ENCODE measurements at regions not wholly inside any gene's neighbourhood (a gene's known extent, or its start where the extent isn't known, plus 50 kb on each side); places are given as distances from the start of the nearest gene placed in this dataset.

GRCh38 chr20:7540923-7541322 is 399.3 kb downstream of the HAO1 start:
- no peak overlapping the region for H3K27ac Mint-ChIP-seq
- intact Hi-C loops (cut with micrococcal nuclease): no loop called here
- no peaks in the 10 kb centered on the region for H3K27me3 ChIP-seq (replicated peaks in 1 of 4; ENCODE audit: control extremely low read depth in 1 of 4, control insufficient read depth in 3 of 4, insufficient read depth in 4 of 4, low read length in 3 of 4)
- no peak overlapping the region for H3K4me2 ChIP-seq (replicated peaks; ENCODE audit: low read depth, low read length, poor library complexity, severe bottlenecking)
- 82% methylated on average over 1 of the region's 2 CpGs for WGBS (ENCODE audit: insufficient coverage)
- no peak for ATAC-seq (ENCODE audit: low read depth)
- H3K36me3 ChIP-seq (replicated peaks in 1 of 2; ENCODE audit: control extremely low read depth in 1 of 2, control insufficient read depth in 1 of 2, extremely low read depth in 1 of 2, insufficient read depth in 2 of 2, low read length in 1 of 2): no peaks in the 10 kb centered on the region
- no peak overlapping the region for H3K4me3 Mint-ChIP-seq
- H3K79me2 ChIP-seq (ENCODE audit: control insufficient read depth, insufficient read depth, low read length): no peaks in the 10 kb centered on the region
- ChIA-PET CTCF (no interaction called here), POLR2A (no interaction called here)
- H3K4me1 Mint-ChIP-seq: no peaks in the 10 kb centered on the region
- TF ChIP-seq EZH2 (IDR thresholded peaks at IDR 0.05; ENCODE audit: borderline replicate concordance, insufficient read depth, low read depth, low read length, poor library complexity, severe bottlenecking): no peak
- no peak for TF ChIP-seq CTCF (IDR thresholded peaks at IDR 0.05)
- no peak for DNase-seq
- H3K27me3 Mint-ChIP-seq: no peaks in the 10 kb centered on the region
- no peaks in the 10 kb centered on the region for H4K20me1 ChIP-seq (ENCODE audit: control insufficient read depth, insufficient read depth, low read length, poor library complexity, severe bottlenecking)
- H3K4me3 ChIP-seq (ENCODE audit: control extremely low read depth in 1 of 5, extremely low read depth in 1 of 5, insufficient read depth in 1 of 5, low read depth in 2 of 5, low read length in 4 of 5): no peak overlapping the region
- H3K4me1 ChIP-seq (ENCODE audit: control insufficient read depth in 2 of 2, insufficient read depth in 2 of 2, low read length in 2 of 2): no peaks in the 10 kb centered on the region
- H3K9ac ChIP-seq (ENCODE audit: low read length): no peak overlapping the region
- no peaks in the 10 kb centered on the region for H3K9me3 ChIP-seq (ENCODE audit: control extremely low read depth in 1 of 3, control insufficient read depth in 2 of 3, insufficient read depth in 1 of 3, low read length in 2 of 3)
- no peak overlapping the region for H2AFZ ChIP-seq (ENCODE audit: insufficient read depth, low read depth, low read length, poor library complexity, severe bottlenecking)
- H3K27ac ChIP-seq (ENCODE audit: low read length in 2 of 2): no peak overlapping the region
- peaks cover 1% of the 10 kb centered on the region for H3K9me3 Mint-ChIP-seq (ENCODE audit: insufficient read depth)

- H3K27me3 ChIP-seq (replicated peaks in 1 of 4; ENCODE audit: control extremely low read depth in 1 of 4, control insufficient read depth in 3 of 4, insufficient read depth in 4 of 4, low read length in 3 of 4): no peaks in the 10 kb centered on the region
- H3K4me2 ChIP-seq (replicated peaks; ENCODE audit: low read depth, low read length, poor library complexity, severe bottlenecking): no peak overlapping the region
- H3K79me2 ChIP-seq (ENCODE audit: control insufficient read depth, insufficient read depth, low read length): no peaks in the 10 kb centered on the region
- CTCF ChIA-PET: no interaction called here
- H3K4me3 ChIP-seq (ENCODE audit: control extremely low read depth in 1 of 5, extremely low read depth in 1 of 5, insufficient read depth in 1 of 5, low read depth in 2 of 5, low read length in 4 of 5): no peak overlapping the region
- no peaks in the 10 kb centered on the region for H3K36me3 ChIP-seq (replicated peaks in 1 of 2; ENCODE audit: control extremely low read depth in 1 of 2, control insufficient read depth in 1 of 2, extremely low read depth in 1 of 2, insufficient read depth in 2 of 2, low read length in 1 of 2)
- ATAC-seq (ENCODE audit: low read depth) (no peak), DNase-seq (no peak)
- H4K20me1 ChIP-seq (ENCODE audit: control insufficient read depth, insufficient read depth, low read length, poor library complexity, severe bottlenecking): no peaks in the 10 kb centered on the region
- POLR2A ChIA-PET: no interaction called here
- H3K9me3 ChIP-seq (ENCODE audit: control extremely low read depth in 1 of 3, control insufficient read depth in 2 of 3, insufficient read depth in 1 of 3, low read length in 2 of 3): no peaks in the 10 kb centered on the region
- no peaks in the 10 kb centered on the region for H3K4me1 Mint-ChIP-seq
- H3K4me1 ChIP-seq (ENCODE audit: control insufficient read depth in 2 of 2, insufficient read depth in 2 of 2, low read length in 2 of 2): no peaks in the 10 kb centered on the region
- intact Hi-C loops (cut with micrococcal nuclease): no loop called here
- H3K4me3 Mint-ChIP-seq: no peak overlapping the region
- H3K9ac ChIP-seq (ENCODE audit: low read length): no peak overlapping the region
- peaks cover 2% of the 10 kb centered on the region for H3K9me3 Mint-ChIP-seq (ENCODE audit: insufficient read depth)
- no peak overlapping the region for H3K27ac Mint-ChIP-seq
- no peaks in the 10 kb centered on the region for H3K27me3 Mint-ChIP-seq
- no peak for TF ChIP-seq EZH2 (IDR thresholded peaks at IDR 0.05; ENCODE audit: borderline replicate concordance, insufficient read depth, low read depth, low read length, poor library complexity, severe bottlenecking)
- TF ChIP-seq CTCF (IDR thresholded peaks at IDR 0.05): no peak
- H3K27ac ChIP-seq (ENCODE audit: low read length in 2 of 2): no peak overlapping the region
- 100% methylated on average over 1 of the region's 3 CpGs for WGBS (ENCODE audit: insufficient coverage)
- no peak overlapping the region for H2AFZ ChIP-seq (ENCODE audit: insufficient read depth, low read depth, low read length, poor library complexity, severe bottlenecking)
Measured at GRCh38 chr20:7571101-7571500, 369.2 kb downstream of the HAO1 start.

Measured in B cell (primary cell).